GM21619 (cell line): ENCODE measurements at regions not wholly inside any gene's neighbourhood (a gene's known extent, or its start where the extent isn't known, plus 50 kb on each side); places are given as distances from the start of the nearest gene placed in this dataset.
A peak's percentile ranks its signal among the peaks of the same experiment; 100 is the strongest.
"Not testable (repeated sequence)": the region's sequence is repeated elsewhere in the genome, so short reads cannot be mapped to it uniquely, and the experiment has no call there.

Source experiments
- ATAC-seq: cut with Tn5 transposase; IDR thresholded peaks from one replicate; pipeline ENCODE4 v1.9.1; 2021; ENCODE audit not compliant: unreplicated experiment

- no peak for ATAC-seq
Observed at GRCh38 chr14:46596236-46596635, 55.3 kb downstream of the RPL10L start.

GRCh38 chr14:46582826-46583225 lies 68.8 kb downstream of the RPL10L start:
- ATAC-seq = no peak

DNA sequence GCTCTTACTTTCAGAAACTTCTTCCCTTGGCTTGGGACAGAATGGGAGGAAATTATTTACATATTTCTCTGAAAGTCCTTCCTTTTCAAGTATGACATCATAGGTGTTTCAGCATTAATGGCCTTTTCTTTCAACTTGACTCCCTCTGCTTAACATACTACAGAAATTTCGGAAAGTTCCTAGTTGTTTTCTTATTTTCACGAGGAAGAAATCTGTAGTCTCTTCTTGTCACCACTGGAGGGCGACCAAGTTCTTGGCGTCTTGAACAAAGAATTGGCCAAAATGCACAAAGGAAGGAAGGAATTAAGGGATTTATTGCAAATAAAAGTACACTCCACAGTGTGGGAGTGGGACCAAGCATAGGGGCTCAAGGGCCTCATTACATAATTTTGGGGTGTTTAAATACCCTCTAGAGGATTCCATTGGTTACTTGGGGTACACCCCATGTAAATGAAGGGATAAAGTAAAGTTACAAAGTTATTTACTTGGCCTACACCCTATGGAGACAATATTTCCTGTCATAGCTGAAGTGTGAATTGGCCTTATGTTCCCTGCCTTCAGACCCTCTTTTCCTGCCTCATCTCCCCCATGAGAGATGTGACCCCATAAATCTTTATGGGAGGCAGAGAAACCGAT lies 70.4 kb downstream of the RPL10L start:
- no peak for ATAC-seq

DNA sequence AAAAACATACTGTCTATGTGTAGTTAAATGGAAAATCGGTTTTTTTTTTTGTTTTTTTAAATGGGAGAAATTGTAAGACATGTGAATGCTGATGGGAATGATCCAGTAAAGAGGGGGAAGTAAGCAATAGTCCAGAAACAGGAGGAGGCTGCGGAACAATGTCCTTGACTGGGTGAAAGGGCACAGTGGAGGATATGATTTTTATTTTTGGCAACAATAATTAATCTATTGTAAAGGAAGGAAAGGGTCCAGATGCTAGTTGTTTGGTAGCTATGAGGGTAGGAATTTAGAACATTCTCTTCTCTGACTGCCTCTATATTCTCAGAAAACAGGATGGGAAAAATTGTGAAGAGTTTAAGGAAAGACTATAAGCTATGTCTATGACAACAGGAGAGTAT lies 76.6 kb downstream of the RPL10L start:
- no peak for ATAC-seq

DNA sequence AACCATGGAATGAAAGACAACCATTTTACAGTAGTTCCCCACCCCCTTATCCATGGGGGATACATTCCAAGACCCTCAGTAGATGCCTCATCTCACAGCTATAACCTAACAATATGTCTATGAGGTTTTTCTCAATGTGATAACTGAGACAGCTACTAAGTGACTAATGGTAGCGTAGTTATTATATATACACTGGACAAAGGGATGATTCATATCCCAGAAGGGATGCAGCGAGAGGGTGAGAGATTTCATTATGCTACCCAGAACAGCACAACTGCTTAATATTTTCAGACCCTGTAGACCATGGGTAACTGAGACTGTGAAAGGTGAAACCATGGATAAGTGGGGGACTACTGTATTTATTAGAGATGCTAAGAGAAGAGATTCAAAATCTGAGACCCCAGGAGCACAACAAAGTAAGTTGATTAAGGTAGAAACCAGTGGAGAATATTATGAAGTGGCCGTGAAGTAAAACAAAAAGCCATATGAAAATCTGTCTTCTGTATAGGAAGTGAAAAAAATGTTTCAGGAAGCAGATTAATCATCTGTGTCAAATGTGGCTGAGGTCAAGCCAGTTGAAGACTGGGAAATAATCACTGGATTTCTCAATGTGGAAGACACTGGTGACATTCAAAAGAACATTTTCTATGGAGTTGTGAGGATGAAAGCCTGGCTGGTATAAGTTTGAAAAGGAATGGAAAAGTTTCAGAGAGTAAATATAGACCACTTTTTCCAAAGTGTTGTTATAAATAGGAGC lies 77.2 kb downstream of the RPL10L start:
- no peak for ATAC-seq

- no peak for ATAC-seq
Observed at GRCh38 chr14:46573498-46573897, 78.1 kb downstream of the RPL10L start.

GRCh38 chr14:46571970-46572369 lies 79.6 kb downstream of the RPL10L start:
- ATAC-seq = no peak

DNA sequence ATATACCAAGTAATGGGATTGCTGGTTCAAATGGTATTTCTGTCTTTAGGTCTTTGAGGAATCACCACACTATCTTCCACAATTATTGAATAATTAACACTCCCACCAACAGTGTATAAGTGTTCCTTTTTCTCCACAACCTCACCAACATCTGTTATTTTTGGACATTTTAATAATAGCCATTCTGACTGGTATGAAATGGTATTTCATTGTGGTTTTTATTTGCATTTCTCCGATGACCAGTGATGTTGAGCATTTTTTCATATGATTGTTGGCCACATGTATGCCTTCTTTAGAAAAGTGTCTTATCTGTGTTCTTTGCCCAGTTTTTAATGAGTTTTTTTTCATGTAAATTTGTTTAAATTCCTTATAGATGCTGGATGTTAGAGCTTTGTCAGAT lies 83.4 kb downstream of the RPL10L start:
- not testable (repeated sequence) for ATAC-seq

DNA sequence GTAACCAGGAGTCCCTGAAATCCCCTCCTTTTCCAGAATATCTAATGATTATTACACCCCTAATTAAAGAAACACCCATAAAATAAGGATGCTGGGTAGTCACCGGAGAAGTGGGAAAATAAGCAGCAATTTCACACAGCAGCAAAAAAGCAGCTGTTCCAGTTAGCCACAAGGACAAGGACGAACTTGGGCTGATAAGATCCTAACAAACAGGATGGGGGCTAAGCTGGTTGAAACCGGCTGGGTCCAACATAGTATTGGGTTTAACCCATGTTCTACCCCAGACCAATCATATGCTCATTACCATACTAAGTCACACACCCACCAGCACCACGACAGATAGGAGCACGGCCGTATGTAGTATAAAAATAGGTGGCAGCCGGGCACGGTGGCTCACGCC lies 100.7 kb downstream of the RPL10L start:
- no peak for ATAC-seq

GRCh38 chr14:46540986-46541385 lies 110.6 kb downstream of the RPL10L start:
- ATAC-seq = no peak

GRCh38 chr14:46519121-46519520 lies 132.5 kb downstream of the RPL10L start:
- ATAC-seq = no peak

- ATAC-seq = not testable (repeated sequence)
Observed at GRCh38 chr14:46508752-46509151, 142.8 kb downstream of the RPL10L start.

GRCh38 chr14:46499521-46499920 lies 152.1 kb downstream of the RPL10L start:
- no peak for ATAC-seq

DNA sequence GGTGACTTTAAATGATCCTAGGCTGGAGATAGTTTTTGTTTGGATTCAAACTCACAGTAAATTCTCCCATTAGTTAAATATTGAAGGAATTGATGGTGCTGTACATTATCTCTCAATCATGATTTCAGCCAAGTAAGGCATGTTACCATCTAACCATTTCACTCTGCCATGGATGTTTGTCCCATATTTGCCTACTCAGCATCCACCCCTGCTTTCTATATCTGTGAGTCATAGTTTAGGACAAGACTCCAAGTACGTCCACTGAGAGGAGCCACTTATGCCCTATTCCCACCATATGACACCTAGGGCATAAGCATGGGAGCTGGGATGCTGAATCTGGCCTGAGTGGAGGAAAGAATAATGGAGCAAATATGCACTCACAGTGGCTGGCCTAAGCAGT lies 155.2 kb downstream of the RPL10L start:
- no peak for ATAC-seq

GRCh38 chr14:46490238-46490685 lies 161.3 kb downstream of the RPL10L start:
- peak; percentile 94 for ATAC-seq

GRCh38 chr14:46488374-46488773 lies 163.2 kb downstream of the RPL10L start:
- no peak for ATAC-seq

GRCh38 chr14:46487582-46488350 lies 163.8 kb downstream of the RPL10L start:
- no peak for ATAC-seq

GRCh38 chr14:46482200-46482599 lies 169.4 kb downstream of the RPL10L start:
- no peak for ATAC-seq

GRCh38 chr14:46480817-46481216 lies 170.8 kb downstream of the RPL10L start:
- ATAC-seq = no peak

DNA sequence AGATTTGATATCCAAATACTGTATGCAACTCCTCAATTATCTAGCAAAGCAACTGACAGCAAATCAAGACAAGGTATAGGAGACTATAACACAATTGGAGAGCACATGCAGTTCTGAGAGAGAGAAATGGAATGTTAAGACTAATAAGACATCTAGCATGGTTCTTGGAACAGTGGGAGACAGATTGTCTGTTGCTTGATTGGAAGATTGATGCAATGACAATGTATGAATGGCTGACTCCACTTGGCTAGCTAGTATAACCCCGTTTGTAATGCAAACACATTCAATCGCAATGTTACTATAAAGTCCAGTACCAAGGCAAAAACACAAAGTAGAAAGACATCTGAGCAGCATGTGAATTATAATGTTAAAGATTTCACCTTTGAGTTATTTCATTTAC lies 179.3 kb downstream of the RPL10L start:
- no peak for ATAC-seq

DNA sequence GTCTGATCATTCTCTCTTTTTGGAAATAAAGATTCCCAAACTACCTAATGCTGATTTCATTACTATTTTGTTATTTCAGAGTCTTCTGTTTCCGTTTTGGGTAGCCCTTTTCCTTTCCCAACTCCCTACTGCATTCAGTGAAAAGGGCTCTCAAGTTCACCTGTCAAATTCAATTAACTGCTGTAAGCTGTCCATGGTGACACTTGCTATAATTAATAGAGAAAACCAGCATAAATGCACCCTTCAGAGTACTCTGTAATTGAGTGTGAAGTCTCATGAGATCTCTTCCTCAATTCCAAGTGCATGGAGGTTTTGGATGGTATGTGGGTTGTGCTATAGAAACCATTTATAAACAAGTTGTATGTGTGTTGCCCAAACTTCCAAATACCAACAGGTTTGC lies 187.2 kb downstream of the RPL10L start:
- ATAC-seq = no peak

DNA sequence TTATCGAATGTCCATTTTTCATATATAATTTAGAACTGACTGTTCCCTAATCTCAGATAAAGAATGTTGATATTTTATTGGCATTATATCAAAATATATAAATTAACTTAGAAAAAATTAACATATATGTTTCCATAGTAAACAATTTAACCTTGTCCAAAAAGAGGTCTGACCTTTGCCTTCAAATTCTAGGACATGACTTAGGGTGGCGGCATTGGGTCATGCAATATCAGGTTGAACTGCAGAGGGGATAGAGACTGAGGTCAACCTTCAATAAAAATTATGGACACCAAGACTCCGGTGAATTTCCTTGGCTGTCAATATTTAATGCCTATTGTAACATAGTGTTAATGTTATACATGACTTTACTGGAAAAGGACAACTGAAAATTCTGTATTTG lies 199.8 kb downstream of the RPL10L start:
- no peak for ATAC-seq
